NB4 (cell line): ENCODE measurements at regions not wholly inside any gene's neighbourhood (a gene's known extent, or its start where the extent isn't known, plus 50 kb on each side); places are given as distances from the start of the nearest gene placed in this dataset.

Experiments used
- MYC ChIP-seq: IDR thresholded peaks from 2 replicates; pipeline ENCODE4 v1.6.1; 2011; ENCODE audit warnings: low read depth, low read length
- POLR2A ChIP-seq: IDR thresholded peaks from 2 replicates; pipeline ENCODE4 v1.6.1; 2011; ENCODE audit warnings: mild to moderate bottlenecking; ENCODE audit not compliant: insufficient read length; ENCODE audit errors: extremely low read depth
- TF ChIP-seq, protein P1 (sequence below): IDR thresholded peaks from one replicate; pipeline ENCODE4 v1.5.1; 2012; ENCODE audit warnings: low read depth, low read length
- TF ChIP-seq, protein P2 (sequence below): IDR thresholded peaks from 2 replicates; pipeline ENCODE4 v1.6.1; 2011; ENCODE audit warnings: low read depth, low read length

DNA sequence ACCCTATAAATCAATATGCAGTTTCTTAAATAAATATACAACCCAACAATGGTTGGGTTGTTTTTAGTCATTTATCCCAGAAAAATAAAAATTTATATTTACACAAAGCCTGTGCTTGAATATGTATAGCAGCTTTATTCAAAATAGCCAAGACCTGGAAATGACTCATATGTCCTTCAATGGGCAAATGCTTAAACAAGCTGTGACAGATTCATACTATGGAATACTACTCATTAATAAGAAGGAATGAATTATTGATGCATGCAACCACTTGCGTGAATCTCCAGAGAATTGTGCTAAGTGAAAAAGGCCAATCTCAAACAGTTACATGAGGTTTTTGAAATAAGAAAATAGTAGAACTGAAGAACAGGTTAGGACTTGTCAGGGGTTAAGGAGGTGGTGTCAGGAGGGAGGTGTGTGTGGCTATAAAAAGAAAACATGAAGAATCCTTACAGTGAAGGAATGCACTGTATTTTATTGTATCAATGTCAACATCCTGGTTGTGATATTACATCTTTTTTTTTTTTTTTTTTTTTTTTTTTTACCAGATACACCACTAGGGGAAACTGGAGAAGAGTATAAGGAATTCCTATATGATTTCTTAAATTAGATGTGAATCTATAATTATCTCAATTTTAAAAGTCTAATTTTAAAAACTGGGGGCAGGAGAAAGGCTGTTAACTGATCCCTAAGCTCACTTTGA is 82.4 kb upstream of the CD44 start:
- TF ChIP-seq POLR2A = no peak
- TF ChIP-seq, protein P1, sequence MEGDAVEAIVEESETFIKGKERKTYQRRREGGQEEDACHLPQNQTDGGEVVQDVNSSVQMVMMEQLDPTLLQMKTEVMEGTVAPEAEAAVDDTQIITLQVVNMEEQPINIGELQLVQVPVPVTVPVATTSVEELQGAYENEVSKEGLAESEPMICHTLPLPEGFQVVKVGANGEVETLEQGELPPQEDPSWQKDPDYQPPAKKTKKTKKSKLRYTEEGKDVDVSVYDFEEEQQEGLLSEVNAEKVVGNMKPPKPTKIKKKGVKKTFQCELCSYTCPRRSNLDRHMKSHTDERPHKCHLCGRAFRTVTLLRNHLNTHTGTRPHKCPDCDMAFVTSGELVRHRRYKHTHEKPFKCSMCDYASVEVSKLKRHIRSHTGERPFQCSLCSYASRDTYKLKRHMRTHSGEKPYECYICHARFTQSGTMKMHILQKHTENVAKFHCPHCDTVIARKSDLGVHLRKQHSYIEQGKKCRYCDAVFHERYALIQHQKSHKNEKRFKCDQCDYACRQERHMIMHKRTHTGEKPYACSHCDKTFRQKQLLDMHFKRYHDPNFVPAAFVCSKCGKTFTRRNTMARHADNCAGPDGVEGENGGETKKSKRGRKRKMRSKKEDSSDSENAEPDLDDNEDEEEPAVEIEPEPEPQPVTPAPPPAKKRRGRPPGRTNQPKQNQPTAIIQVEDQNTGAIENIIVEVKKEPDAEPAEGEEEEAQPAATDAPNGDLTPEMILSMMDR = no peak
- TF ChIP-seq, protein P2, sequence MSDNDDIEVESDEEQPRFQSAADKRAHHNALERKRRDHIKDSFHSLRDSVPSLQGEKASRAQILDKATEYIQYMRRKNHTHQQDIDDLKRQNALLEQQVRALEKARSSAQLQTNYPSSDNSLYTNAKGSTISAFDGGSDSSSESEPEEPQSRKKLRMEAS = no peak
- no peak for TF ChIP-seq MYC
